ENCODE measurements at regions not wholly inside any gene's neighbourhood (a gene's known extent, or its start where the extent isn't known, plus 50 kb on each side); places are given as distances from the start of the nearest gene placed in this dataset.
A peak's percentile ranks its signal among the peaks of the same experiment; 100 is the strongest.
"Not testable (repeated sequence)": the region's sequence is repeated elsewhere in the genome, so short reads cannot be mapped to it uniquely, and the experiment has no call there.

GRCh38 chr22:12279512-12280474, 3248.2 kb upstream of the OR11H1 start:
- DNase-seq = not testable (repeated sequence)

GRCh38 chr22:12284690-12285089, 3243.3 kb upstream of the OR11H1 start:
- DNase-seq = not testable (repeated sequence)

- DNase-seq = peak; percentile 19
These were observed 3230.6 kb upstream of the OR11H1 start for GRCh38 chr22:12297351-12297750.
